DOHH2 (cell line): ENCODE measurements at regions not wholly inside any gene's neighbourhood (a gene's known extent, or its start where the extent isn't known, plus 50 kb on each side); places are given as distances from the start of the nearest gene placed in this dataset.

Source experiments
- H3F3A ChIP-seq: fragments of 200-600 bp; sonication (generic), shearing (Covaris generic); 2 replicates; pipeline ENCODE4 v1.6.0; 2016; ENCODE audit warnings: antibody characterized with exemption, mild to moderate bottlenecking; ENCODE audit not compliant: control insufficient read depth, insufficient read depth
- H3K27ac ChIP-seq: fragments of 200-600 bp; sonication (generic); 2 replicates; pipeline ENCODE4 v1.5.1; 2014; ENCODE audit warnings: low read depth, mild to moderate bottlenecking, low read length, moderate library complexity
- H3K27me3 ChIP-seq: fragments of 200-600 bp; sonication (generic); 2 replicates; pipeline ENCODE4 v1.6.1; 2014; ENCODE audit warnings: mild to moderate bottlenecking, low read length, mixed read lengths; ENCODE audit not compliant: control insufficient read depth
- H3K36me3 ChIP-seq: fragments of 200-600 bp; sonication (generic); 2 replicates; pipeline ENCODE4 v1.6.1; 2014; ENCODE audit warnings: mild to moderate bottlenecking, low read length, moderate library complexity, mixed read lengths; ENCODE audit not compliant: control insufficient read depth
- H3K4me1 ChIP-seq: fragments of 200-600 bp; sonication (generic); 2 replicates; pipeline ENCODE4 v1.6.1; 2014; ENCODE audit warnings: mild to moderate bottlenecking, low read length, mixed read lengths; ENCODE audit not compliant: control insufficient read depth
- H3K4me2 ChIP-seq: fragments of 200-600 bp; sonication (generic); 2 replicates; pipeline ENCODE4 v1.6.0; 2014; ENCODE audit warnings: mild to moderate bottlenecking, low read length, moderate library complexity
- H3K4me3 ChIP-seq: fragments of 200-600 bp; sonication (generic); 2 replicates; pipeline ENCODE4 v1.5.1; 2014; ENCODE audit warnings: mild to moderate bottlenecking, low read length, mixed read lengths
- H3K79me2 ChIP-seq: fragments of 200-600 bp; sonication (generic); 2 replicates; pipeline ENCODE4 v1.6.1; 2014; ENCODE audit warnings: mild to moderate bottlenecking, low read length, mixed read lengths; ENCODE audit not compliant: control insufficient read depth
- H3K9me2 ChIP-seq: fragments of 200-600 bp; sonication (generic); replicated peaks from 2 replicates; pipeline ENCODE4 v1.6.1; 2014; ENCODE audit warnings: mild to moderate bottlenecking, low read length, mixed read lengths; ENCODE audit not compliant: control insufficient read depth
- H3K9me3 ChIP-seq: fragments of 200-600 bp; sonication (generic); 2 replicates; pipeline ENCODE4 v1.6.1; 2014; ENCODE audit warnings: antibody characterized with exemption, low read length, mixed read lengths; ENCODE audit not compliant: control insufficient read depth, insufficient read depth
- H4K20me1 ChIP-seq: fragments of 200-600 bp; sonication (generic); 2 replicates; pipeline ENCODE4 v1.6.0; 2014; ENCODE audit warnings: low read depth, mild to moderate bottlenecking, antibody characterized with exemption, low read length, moderate library complexity; ENCODE audit not compliant: control insufficient read depth, insufficient read depth
- EZH2phosphoT487 ChIP-seq: fragments of 200-600 bp; sonication (generic); IDR thresholded peaks from 2 replicates; pipeline ENCODE4 v1.6.1; 2017; ENCODE audit warnings: borderline replicate concordance, mild to moderate bottlenecking, antibody characterized with exemption, low read length, moderate library complexity, mixed read lengths
- TF ChIP-seq, protein P1 (sequence below): fragments of 200-600 bp; sonication (generic); IDR thresholded peaks from one replicate; pipeline ENCODE4 v1.5.1; 2014; ENCODE audit warnings: antibody characterized with exemption, mild to moderate bottlenecking, low read depth, low read length; ENCODE audit not compliant: poor library complexity, severe bottlenecking

DNA sequence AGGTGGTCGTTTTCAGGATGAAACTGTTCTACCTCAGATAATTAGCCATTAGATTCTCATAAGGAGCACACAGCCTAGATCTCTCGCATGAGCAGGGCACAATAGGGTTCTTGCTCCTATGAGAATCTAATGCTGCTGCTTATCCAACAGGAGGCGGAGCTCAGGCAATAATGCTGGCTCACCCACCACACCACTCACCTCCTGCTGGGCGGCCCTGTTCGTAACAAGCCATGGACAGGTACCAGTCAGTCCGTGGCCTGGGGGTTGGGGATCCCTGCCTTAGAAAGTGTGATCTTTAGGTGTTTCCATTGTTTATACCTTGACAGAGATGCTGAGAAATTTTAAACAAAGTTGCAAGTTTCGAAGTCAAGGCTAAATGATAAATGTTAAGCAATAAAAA is 344.6 kb upstream of the HTR2A start:
- no peaks in the 10 kb centered on the region for H3K4me1 ChIP-seq
- H3K4me2 ChIP-seq = no peak overlapping the region
- H3F3A ChIP-seq = no peaks in the 10 kb centered on the region
- no peaks in the 10 kb centered on the region for H3K79me2 ChIP-seq
- H4K20me1 ChIP-seq = no peaks in the 10 kb centered on the region
- TF ChIP-seq, protein P1, sequence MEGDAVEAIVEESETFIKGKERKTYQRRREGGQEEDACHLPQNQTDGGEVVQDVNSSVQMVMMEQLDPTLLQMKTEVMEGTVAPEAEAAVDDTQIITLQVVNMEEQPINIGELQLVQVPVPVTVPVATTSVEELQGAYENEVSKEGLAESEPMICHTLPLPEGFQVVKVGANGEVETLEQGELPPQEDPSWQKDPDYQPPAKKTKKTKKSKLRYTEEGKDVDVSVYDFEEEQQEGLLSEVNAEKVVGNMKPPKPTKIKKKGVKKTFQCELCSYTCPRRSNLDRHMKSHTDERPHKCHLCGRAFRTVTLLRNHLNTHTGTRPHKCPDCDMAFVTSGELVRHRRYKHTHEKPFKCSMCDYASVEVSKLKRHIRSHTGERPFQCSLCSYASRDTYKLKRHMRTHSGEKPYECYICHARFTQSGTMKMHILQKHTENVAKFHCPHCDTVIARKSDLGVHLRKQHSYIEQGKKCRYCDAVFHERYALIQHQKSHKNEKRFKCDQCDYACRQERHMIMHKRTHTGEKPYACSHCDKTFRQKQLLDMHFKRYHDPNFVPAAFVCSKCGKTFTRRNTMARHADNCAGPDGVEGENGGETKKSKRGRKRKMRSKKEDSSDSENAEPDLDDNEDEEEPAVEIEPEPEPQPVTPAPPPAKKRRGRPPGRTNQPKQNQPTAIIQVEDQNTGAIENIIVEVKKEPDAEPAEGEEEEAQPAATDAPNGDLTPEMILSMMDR = no peak
- TF ChIP-seq EZH2phosphoT487 = no peak
- no peak overlapping the region for H3K4me3 ChIP-seq
- no peaks in the 10 kb centered on the region for H3K9me3 ChIP-seq
- H3K36me3 ChIP-seq = no peaks in the 10 kb centered on the region
- no peak overlapping the region for H3K27ac ChIP-seq
- no peaks in the 10 kb centered on the region for H3K9me2 ChIP-seq
- no peaks in the 10 kb centered on the region for H3K27me3 ChIP-seq

DNA sequence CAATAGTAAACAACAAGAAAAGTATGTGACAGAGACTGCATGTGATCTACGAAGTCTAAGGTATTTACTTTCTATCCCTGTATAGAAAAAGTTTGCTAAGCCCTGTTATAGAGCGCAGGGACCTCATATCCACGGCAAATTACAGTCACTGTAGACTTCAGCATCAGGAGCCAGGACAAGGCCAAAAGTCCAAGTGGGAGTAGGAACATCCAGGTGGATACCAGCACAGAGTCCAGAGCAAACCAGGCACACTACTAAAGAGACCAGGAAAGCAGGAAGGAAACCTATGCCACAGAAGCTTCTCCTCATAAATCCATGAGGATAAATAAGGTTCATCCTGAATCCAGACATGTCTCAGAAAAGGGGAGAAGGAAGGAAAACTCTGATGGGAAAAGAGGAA is 342.2 kb upstream of the HTR2A start:
- H3K27ac ChIP-seq = no peak overlapping the region
- no peaks in the 10 kb centered on the region for H3F3A ChIP-seq
- no peaks in the 10 kb centered on the region for H3K4me1 ChIP-seq
- TF ChIP-seq EZH2phosphoT487 = no peak
- TF ChIP-seq, protein P1 = no peak
- no peaks in the 10 kb centered on the region for H3K9me3 ChIP-seq
- no peaks in the 10 kb centered on the region for H4K20me1 ChIP-seq
- no peaks in the 10 kb centered on the region for H3K9me2 ChIP-seq
- H3K27me3 ChIP-seq = no peaks in the 10 kb centered on the region
- no peak overlapping the region for H3K4me2 ChIP-seq
- H3K79me2 ChIP-seq = no peaks in the 10 kb centered on the region
- H3K4me3 ChIP-seq = no peak overlapping the region
- no peaks in the 10 kb centered on the region for H3K36me3 ChIP-seq

DNA sequence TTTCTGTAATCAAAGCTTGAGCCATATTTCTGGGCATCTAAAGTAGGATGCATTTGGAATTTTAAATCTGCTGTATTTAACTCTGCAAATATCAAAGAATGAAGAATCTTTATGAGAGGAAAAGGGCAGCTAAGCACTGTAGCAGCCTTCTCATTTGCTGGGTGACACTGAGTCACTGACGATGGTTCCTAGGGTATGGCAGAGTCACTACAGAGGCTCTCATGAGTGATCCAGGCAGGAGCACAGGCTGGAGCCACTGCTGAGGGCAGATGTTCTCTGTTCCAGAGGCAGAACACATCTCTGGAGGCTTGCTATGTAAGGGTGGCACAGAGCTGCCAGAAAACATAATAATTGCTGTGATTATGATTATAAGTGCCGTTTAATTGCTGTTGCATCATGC is 340.7 kb upstream of the HTR2A start:
- no peak overlapping the region for H3K4me2 ChIP-seq
- H3K27me3 ChIP-seq = no peaks in the 10 kb centered on the region
- H3F3A ChIP-seq = no peaks in the 10 kb centered on the region
- no peaks in the 10 kb centered on the region for H4K20me1 ChIP-seq
- no peaks in the 10 kb centered on the region for H3K79me2 ChIP-seq
- no peak overlapping the region for H3K27ac ChIP-seq
- no peaks in the 10 kb centered on the region for H3K9me2 ChIP-seq
- no peaks in the 10 kb centered on the region for H3K9me3 ChIP-seq
- no peak for TF ChIP-seq EZH2phosphoT487
- TF ChIP-seq, protein P1 = no peak
- H3K4me3 ChIP-seq = no peak overlapping the region
- H3K4me1 ChIP-seq = no peaks in the 10 kb centered on the region
- H3K36me3 ChIP-seq = no peaks in the 10 kb centered on the region

DNA sequence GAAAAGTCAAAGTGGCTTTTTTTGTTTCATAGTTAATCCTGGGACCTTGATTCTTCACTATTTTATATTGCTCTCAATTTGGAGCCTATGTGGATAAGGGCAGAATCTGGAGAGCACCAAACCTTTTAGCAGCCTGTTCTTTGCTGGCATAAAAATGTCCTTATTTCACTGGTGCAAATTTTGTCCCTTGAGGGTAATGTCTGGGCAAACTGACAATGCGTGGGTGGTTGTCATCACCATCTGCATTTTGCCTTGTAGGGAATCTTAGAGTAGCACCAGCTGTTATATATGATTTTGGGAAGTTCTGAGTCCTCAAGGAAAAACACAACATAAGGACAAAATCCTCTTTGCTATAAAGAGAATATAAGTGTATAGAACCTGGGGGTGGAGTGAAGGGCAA is 336.9 kb upstream of the HTR2A start:
- Histone ChIP-seq H3K79me2 (no peaks in the 10 kb centered on the region), H3K4me3 (no peak overlapping the region), H3K27me3 (no peaks in the 10 kb centered on the region), H3F3A (no peaks in the 10 kb centered on the region), H3K4me1 (no peaks in the 10 kb centered on the region), H3K36me3 (no peaks in the 10 kb centered on the region), H3K9me3 (no peaks in the 10 kb centered on the region), H3K9me2 (no peaks in the 10 kb centered on the region), H3K4me2 (no peak overlapping the region), H4K20me1 (no peaks in the 10 kb centered on the region), H3K27ac (no peak overlapping the region)
- TF ChIP-seq EZH2phosphoT487 = no peak
- TF ChIP-seq, protein P1 = no peak
